H1 (cell line): ENCODE measurements at regions not wholly inside any gene's neighbourhood (a gene's known extent, or its start where the extent isn't known, plus 50 kb on each side); places are given as distances from the start of the nearest gene placed in this dataset.

Experiments
- PHF8 ChIP-seq: fragments of 200-600 bp; sonication (generic); conservative IDR thresholded peaks from 2 replicates; pipeline ENCODE4 v1.7.1; 2012; ENCODE audit warnings: low read depth, mild to moderate bottlenecking, inconsistent platforms, low read length, moderate library complexity

DNA sequence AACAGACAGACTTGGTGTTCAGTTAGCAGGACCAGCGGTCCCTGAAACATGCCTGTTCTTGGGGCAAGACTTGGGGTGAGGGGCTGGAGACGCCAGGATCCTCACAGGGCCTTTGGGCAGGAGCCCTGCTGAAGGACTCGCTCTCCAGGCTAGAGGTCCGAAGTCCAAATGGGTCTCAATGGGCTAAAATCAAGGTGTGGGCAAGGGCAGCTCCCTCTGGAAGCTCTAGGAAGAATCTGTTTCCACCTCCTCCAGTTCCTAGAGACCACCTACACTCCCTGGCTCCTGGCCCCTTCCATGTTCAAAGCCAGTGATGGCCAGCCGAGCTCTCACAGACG, 111.3 kb downstream of the TUBA3C start (continued):
- no peak for TF ChIP-seq PHF8
